Skin epidermis (tissue), 12 donors: ENCODE measurements at regions not wholly inside any gene's neighbourhood (a gene's known extent, or its start where the extent isn't known, plus 50 kb on each side); places are given as distances from the start of the nearest gene placed in this dataset.

Experiments used
- H3K27ac ChIP-seq, 21 experiments: fragments of 200-600 bp; sonication (generic) in 11 of 21; one replicate each; pipeline ENCODE4 v1.5.0; 2020; ENCODE audit warnings: mild to moderate bottlenecking in 3 of 21, inconsistent platforms in 2 of 21, moderate library complexity in 2 of 21
- H3K4me3 ChIP-seq, 7 experiments: fragments of 200-600 bp; sonication (generic) in 2 of 7; one replicate each; pipeline ENCODE4 v1.5.0; 2020; ENCODE audit warnings: inconsistent platforms in 2 of 7, mild to moderate bottlenecking in 2 of 7, moderate library complexity in 1 of 7

GRCh38 chr5:97534166-97534565, 351.1 kb upstream of the RIOK2 start:
- no peak overlapping the region for H3K4me3 ChIP-seq

DNA sequence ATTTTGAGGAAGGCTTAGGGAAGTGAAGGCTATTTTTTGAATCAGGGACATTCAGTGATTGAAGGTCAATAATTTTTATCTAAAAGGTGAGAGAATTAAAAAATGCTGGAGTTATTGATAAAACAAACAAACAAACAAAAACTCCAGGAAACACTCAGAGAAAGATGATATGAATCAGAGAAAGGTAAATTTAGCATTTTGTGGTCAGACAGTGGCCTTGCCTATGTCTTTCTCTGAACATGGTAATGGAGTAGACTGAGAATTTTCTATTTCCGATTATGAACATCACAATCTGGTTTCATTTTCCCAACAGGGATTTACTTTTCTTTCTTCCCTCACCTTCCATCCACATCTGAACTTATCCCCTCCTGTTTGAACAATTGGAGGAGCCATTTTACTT, 353.6 kb upstream of the RIOK2 start:
- H3K27ac ChIP-seq: no peak overlapping the region
- no peak overlapping the region for H3K4me3 ChIP-seq

More at GRCh38 chr5:97534166-97534565, 351.1 kb upstream of the RIOK2 start:
- H3K27ac ChIP-seq: no peak overlapping the region

DNA sequence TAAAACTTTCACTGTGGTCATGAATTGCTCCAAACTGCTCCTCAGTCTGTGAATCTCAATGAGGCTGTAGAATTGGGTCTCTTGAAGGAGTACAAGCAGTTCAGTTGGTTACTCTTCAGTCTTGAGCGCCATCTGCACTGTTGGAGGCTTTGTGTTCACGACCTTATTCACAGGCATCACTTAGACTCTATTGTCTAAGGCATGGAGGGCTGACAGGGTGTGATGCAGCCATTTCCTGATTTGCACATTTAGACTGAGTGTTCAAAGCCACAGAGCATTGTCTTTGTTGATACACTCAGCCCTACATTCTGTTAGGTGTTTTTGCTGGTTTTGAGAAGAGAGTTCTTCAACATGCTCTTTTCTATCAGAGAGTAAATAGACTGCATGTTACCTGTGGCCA, 355.9 kb upstream of the RIOK2 start:
- H3K4me3 ChIP-seq: no peak overlapping the region
- H3K27ac ChIP-seq: no peak overlapping the region

- no peak overlapping the region for H3K27ac ChIP-seq
- H3K4me3 ChIP-seq: no peak overlapping the region
These were observed 358.8 kb upstream of the RIOK2 start for GRCh38 chr5:97541864-97542263.

DNA sequence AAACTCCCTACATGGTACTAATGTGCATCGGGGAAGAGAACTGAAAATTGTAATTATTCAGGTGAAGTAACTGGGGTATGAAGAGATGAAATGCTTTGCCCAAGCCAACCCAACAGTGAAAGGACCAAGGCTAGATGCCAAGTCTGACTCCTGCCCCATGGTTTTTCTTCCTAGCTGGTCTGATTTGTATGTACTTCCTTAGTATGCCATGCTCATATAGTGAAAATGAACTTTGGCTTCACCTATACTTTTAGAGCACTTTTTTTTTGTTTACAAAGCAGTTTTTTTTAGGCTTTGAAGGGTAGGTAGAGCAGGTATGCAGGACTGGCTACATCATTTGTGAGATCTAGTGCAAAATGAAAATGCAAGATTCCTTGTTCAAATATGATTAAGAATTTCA, 359.4 kb upstream of the RIOK2 start:
- Histone ChIP-seq H3K27ac (no peak overlapping the region), H3K4me3 (no peak overlapping the region)

DNA sequence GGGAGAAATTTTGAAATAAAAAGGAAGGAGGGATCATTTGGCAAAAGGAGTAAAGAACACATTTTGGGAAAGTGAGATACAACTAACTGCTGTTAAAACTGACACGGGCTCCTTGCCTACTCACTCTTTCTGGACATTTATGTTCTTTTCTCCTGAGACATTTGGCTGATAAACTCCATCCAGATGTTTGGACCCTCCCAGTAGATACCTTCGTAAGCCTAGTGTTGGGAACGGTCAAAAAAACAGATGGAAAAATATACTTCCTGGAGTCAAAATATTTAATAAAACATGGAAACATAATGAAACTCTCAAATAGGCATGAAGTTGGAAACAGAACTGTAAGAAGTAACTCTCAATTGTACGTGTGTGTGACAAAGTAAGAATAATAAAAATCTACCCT, 360.1 kb upstream of the RIOK2 start:
- Histone ChIP-seq H3K27ac (no peak overlapping the region), H3K4me3 (no peak overlapping the region)

DNA sequence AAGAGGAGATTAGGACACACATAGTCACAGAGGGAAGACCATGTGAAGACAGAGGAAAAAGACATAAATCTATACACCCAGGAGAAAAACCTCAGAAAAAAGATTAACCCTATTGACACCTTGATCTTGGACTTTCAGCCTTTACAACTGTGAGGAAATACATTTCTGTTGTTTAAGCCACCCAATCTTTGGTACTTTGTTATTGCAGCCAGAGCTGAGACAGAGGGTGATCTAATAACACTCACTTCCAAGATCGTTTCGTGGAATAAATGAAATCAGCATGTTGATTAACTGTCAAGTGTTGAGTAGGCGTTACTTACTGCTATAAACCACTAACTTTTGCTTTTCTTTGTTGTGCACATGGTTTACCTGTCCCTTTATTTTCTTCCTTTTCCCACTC, 361.2 kb upstream of the RIOK2 start:
- Histone ChIP-seq H3K4me3 (no peak overlapping the region), H3K27ac (peak overlapping the region in 1 of 21 experiments; percentile 11)

DNA sequence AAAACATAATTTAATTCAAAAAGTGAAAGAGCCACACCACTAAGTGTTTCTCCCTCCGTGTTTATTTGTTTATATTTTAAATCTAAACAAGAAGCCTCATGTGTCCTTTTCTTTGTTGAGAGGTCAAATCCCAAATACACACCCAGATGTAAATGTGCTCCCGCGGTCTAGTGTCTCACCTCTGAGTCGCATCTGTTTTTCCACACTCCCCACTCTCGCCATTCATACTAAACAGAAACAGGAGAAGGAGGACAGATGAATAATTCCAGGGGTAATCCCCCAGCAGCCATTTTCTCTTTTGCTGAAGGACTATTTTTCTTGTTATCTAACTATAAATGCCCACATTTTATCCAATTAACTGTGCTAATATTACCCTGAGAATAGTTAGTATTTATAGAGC, 361.6 kb upstream of the RIOK2 start:
- Histone ChIP-seq H3K27ac (peak overlapping the region in 1 of 21 experiments; percentile 11), H3K4me3 (no peak overlapping the region)

DNA sequence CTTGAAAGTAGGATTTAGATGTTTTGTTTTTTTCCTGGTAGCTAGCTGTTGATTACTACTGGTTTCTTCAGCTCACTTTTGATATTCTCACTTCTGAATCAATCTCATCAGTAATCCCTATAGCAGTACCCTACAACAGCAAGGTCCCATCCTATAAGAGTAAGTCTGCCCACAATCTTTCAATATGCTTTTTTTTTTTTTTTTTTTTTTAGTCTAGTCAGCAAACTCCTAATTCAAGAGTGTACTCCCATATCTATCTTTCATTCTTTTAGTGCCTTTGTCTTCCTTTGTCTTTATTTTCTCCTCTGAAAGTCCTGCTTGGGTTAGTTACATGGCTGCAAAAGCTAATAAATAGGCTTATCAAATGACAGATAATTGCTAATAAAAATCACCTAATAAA, 362.4 kb upstream of the RIOK2 start:
- Histone ChIP-seq H3K27ac (no peak overlapping the region), H3K4me3 (no peak overlapping the region)

GRCh38 chr5:97545886-97546535, 363.0 kb upstream of the RIOK2 start:
- no peak overlapping the region for H3K27ac ChIP-seq
- no peak overlapping the region for H3K4me3 ChIP-seq

DNA sequence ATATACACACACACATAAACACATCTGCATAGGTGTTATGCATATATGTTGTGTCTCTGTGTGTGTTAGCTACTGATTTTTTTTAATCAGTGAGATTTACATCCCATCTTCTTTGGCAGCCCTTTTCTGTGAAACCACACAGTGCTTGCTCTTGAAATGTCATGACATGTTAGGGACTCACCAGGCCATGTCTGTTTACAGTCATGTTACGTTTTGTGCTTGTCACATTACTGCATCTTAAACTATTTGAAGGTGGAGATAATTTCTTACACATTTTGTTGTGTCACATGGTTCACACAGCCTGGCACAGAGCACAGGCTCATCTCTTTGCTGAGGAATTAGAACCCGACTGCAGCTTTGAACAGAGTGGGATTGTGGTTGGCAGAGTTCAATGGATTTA, 364.4 kb upstream of the RIOK2 start:
- H3K27ac ChIP-seq: peak overlapping the region in 1 of 21 experiments; percentile 47
- no peak overlapping the region for H3K4me3 ChIP-seq

DNA sequence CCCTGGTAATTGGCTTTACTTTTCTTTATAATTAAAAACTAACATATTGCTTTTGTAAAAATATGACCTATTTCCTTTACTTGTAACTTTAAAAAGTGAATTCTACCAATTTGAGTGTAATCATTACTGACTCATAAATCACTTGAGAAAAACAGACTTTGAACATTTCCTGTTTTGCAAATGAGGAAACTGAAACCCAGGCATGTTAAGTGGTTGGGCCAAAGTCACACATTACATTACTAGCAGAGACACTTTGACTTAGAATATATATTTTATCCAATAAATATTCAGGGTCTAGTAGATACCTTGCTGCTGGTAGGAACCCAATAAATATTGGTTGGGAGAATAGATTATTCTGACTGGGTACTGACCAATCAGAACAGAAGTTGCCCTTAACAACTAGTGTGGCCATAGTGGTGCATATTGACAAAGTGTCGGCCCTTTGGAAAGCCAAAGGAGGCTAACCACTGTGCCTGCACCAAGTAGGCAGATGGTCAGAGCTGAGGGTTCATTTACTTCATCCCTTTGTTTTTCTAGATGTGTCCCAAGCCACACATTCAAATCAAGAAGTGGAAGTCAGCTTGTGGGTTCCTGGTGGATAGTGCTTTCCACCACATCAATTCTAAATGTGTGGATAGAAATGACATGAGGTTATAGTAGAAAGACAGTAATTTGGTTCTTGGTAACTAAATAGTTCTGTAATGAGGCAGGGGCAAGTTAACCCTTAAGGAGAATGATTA, 365.1 kb upstream of the RIOK2 start:
- Histone ChIP-seq H3K27ac (peak overlapping the region in 2 of 21 experiments; percentile 20 to 47), H3K4me3 (no peak overlapping the region)

- H3K4me3 ChIP-seq: no peak overlapping the region
These were observed 365.7 kb upstream of the RIOK2 start for GRCh38 chr5:97548739-97549080.

GRCh38 chr5:97549496-97549895, 366.4 kb upstream of the RIOK2 start:
- no peak overlapping the region for H3K4me3 ChIP-seq
- no peak overlapping the region for H3K27ac ChIP-seq

More at GRCh38 chr5:97548739-97549080, 365.7 kb upstream of the RIOK2 start:
- H3K27ac ChIP-seq: peak overlapping the region in 1 of 21 experiments; percentile 20

DNA sequence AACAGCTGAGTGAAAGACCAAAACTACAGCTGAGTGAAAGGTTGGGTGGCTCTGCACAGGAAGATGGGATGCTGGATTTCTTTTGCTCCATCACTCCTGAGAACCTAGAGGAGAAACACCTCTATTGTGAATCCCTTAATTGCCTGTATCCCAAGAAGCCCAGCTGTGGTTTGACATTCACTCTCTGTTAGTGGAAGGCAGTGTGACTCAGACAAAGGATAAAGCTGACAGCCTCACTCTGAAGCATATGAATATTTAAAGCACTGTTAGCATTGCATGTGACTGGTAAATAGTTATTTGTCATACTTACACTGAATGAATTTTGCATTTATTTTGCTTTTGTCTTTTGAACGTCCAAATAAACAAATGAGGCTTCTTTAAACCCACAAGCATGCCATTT, 367.1 kb upstream of the RIOK2 start:
- H3K4me3 ChIP-seq: no peak overlapping the region

DNA sequence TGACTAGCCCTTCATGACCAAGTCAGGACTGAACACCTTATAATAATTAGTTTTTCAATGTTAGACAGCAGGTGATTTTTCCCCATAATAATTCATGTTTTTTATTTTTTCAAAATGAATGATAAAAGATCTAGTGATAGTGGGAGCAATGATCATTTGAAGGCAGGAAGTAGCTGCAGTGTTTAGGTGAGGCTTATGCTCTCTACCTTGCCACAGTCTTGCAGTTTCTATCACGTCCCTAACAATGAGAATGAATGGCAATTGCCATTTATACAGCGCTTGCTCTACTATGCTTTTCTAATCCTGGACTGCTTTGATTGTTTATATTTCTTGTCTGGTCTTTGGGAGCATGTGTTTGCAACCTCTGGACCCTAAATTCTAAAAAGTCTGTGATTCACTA, 367.8 kb upstream of the RIOK2 start:
- H3K4me3 ChIP-seq: no peak overlapping the region
- no peak overlapping the region for H3K27ac ChIP-seq

More for the DNA sequence above, 367.1 kb upstream of the RIOK2 start:
- H3K27ac ChIP-seq: no peak overlapping the region

- no peak overlapping the region for H3K4me3 ChIP-seq
- no peak overlapping the region for H3K27ac ChIP-seq
These were observed 370.8 kb upstream of the RIOK2 start for GRCh38 chr5:97553604-97554452.

- Histone ChIP-seq H3K4me3 (no peak overlapping the region), H3K27ac (no peak overlapping the region)
These were observed 372.1 kb upstream of the RIOK2 start for GRCh38 chr5:97554977-97555643.

GRCh38 chr5:97555644-97555981, 372.6 kb upstream of the RIOK2 start:
- Histone ChIP-seq H3K27ac (no peak overlapping the region), H3K4me3 (no peak overlapping the region)
